ENCODE measurements at regions not wholly inside any gene's neighbourhood (a gene's known extent, or its start where the extent isn't known, plus 50 kb on each side); places are given as distances from the start of the nearest gene placed in this dataset.
"Not testable (repeated sequence)": the region's sequence is repeated elsewhere in the genome, so short reads cannot be mapped to it uniquely, and the experiment has no call there.

GRCh38 chr17:20805751-20806150 is 226.2 kb downstream of the CDRT15L2 start:
- no peak for DNase-seq (ENCODE audit: low read depth, low spot score)
- Histone ChIP-seq H3K4me3 (no peak overlapping the region), H3K27ac (no peak overlapping the region), H3K36me3 (ENCODE audit: insufficient read depth, low read length) (no peaks in the 10 kb centered on the region), H3K9me3 (ENCODE audit: low read depth, low read length) (no peaks in the 10 kb centered on the region), H3K9ac (ENCODE audit: insufficient read length) (no peak overlapping the region)
- TF ChIP-seq EZH2 (IDR thresholded peaks at IDR 0.05) (no peak), POLR2AphosphoS5 (IDR thresholded peaks at IDR 0.05; ENCODE audit: borderline replicate concordance, low read depth, low read length) (no peak), FOXP2 (optimal IDR thresholded peaks at IDR 0.05; ENCODE audit: control extremely low read depth, extremely low read length, insufficient read depth) (no peak)

- not testable (repeated sequence) for H3K27ac ChIP-seq; DNase-seq (ENCODE audit: low read depth, low spot score); H3K36me3 ChIP-seq (ENCODE audit: insufficient read depth, low read length); H3K4me3 ChIP-seq; H3K9ac ChIP-seq (ENCODE audit: insufficient read length); H3K9me3 ChIP-seq (ENCODE audit: low read depth, low read length)
Measured at GRCh38 chr17:20807566-20807965, 228.0 kb downstream of the CDRT15L2 start.

GRCh38 chr17:20815410-20815809 is 227.4 kb downstream of the USP22 start:
- not testable (repeated sequence) for H3K36me3 ChIP-seq (ENCODE audit: insufficient read depth, low read length); H3K27ac ChIP-seq; H3K9ac ChIP-seq (ENCODE audit: insufficient read length); H3K9me3 ChIP-seq (ENCODE audit: low read depth, low read length); DNase-seq (ENCODE audit: low read depth, low spot score); H3K4me3 ChIP-seq

GRCh38 chr17:20823905-20824304 is 218.9 kb downstream of the USP22 start:
- Histone ChIP-seq H3K9ac (ENCODE audit: insufficient read length) (no peak overlapping the region), H3K36me3 (ENCODE audit: insufficient read depth, low read length) (no peaks in the 10 kb centered on the region), H3K27ac (no peak overlapping the region), H3K4me3 (no peak overlapping the region), H3K9me3 (ENCODE audit: low read depth, low read length) (no peaks in the 10 kb centered on the region)
- no peak for DNase-seq (ENCODE audit: low read depth, low spot score)
- TF ChIP-seq POLR2AphosphoS5 (IDR thresholded peaks at IDR 0.05; ENCODE audit: borderline replicate concordance, low read depth, low read length) (no peak), EZH2 (IDR thresholded peaks at IDR 0.05) (no peak), FOXP2 (optimal IDR thresholded peaks at IDR 0.05; ENCODE audit: control extremely low read depth, extremely low read length, insufficient read depth) (no peak)

GRCh38 chr17:20825539-20825938 is 217.3 kb downstream of the USP22 start:
- TF ChIP-seq EZH2 (IDR thresholded peaks at IDR 0.05): no peak
- no peak for TF ChIP-seq POLR2AphosphoS5 (IDR thresholded peaks at IDR 0.05; ENCODE audit: borderline replicate concordance, low read depth, low read length)
- no peak for TF ChIP-seq FOXP2 (optimal IDR thresholded peaks at IDR 0.05; ENCODE audit: control extremely low read depth, extremely low read length, insufficient read depth)
- Histone ChIP-seq H3K27ac (no peak overlapping the region), H3K4me3 (no peak overlapping the region), H3K9ac (ENCODE audit: insufficient read length) (no peak overlapping the region), H3K36me3 (ENCODE audit: insufficient read depth, low read length) (no peaks in the 10 kb centered on the region), H3K9me3 (ENCODE audit: low read depth, low read length) (no peaks in the 10 kb centered on the region)
- no peak for DNase-seq (ENCODE audit: low read depth, low spot score)

GRCh38 chr17:20840453-20840852 is 202.4 kb downstream of the USP22 start:
- H3K36me3 ChIP-seq (ENCODE audit: insufficient read depth, low read length); DNase-seq (ENCODE audit: low read depth, low spot score); H3K4me3 ChIP-seq; H3K9me3 ChIP-seq (ENCODE audit: low read depth, low read length); H3K9ac ChIP-seq (ENCODE audit: insufficient read length); H3K27ac ChIP-seq: not testable (repeated sequence)

- not testable (repeated sequence) for H3K27ac ChIP-seq; H3K9me3 ChIP-seq (ENCODE audit: low read depth, low read length); H3K36me3 ChIP-seq (ENCODE audit: insufficient read depth, low read length); H3K4me3 ChIP-seq; H3K9ac ChIP-seq (ENCODE audit: insufficient read length); DNase-seq (ENCODE audit: low read depth, low spot score)
Measured at GRCh38 chr17:20840987-20841865, 201.6 kb downstream of the USP22 start.

- H3K36me3 ChIP-seq (ENCODE audit: insufficient read depth, low read length); H3K9ac ChIP-seq (ENCODE audit: insufficient read length); DNase-seq (ENCODE audit: low read depth, low spot score); H3K9me3 ChIP-seq (ENCODE audit: low read depth, low read length); H3K4me3 ChIP-seq; H3K27ac ChIP-seq: not testable (repeated sequence)
Measured at GRCh38 chr17:20842012-20842411, 200.8 kb downstream of the USP22 start.

GRCh38 chr17:20843261-20843660 is 199.6 kb downstream of the USP22 start:
- H3K36me3 ChIP-seq (ENCODE audit: insufficient read depth, low read length); H3K9ac ChIP-seq (ENCODE audit: insufficient read length); DNase-seq (ENCODE audit: low read depth, low spot score); H3K9me3 ChIP-seq (ENCODE audit: low read depth, low read length); H3K4me3 ChIP-seq; H3K27ac ChIP-seq: not testable (repeated sequence)

- not testable (repeated sequence) for H3K36me3 ChIP-seq (ENCODE audit: insufficient read depth, low read length); H3K27ac ChIP-seq; H3K9ac ChIP-seq (ENCODE audit: insufficient read length); DNase-seq (ENCODE audit: low read depth, low spot score); H3K9me3 ChIP-seq (ENCODE audit: low read depth, low read length)
- H3K4me3 ChIP-seq: peak overlapping the region; percentile 71
Measured at GRCh38 chr17:20843799-20844553, 198.8 kb downstream of the USP22 start.

- not testable (repeated sequence) for H3K27ac ChIP-seq; H3K9ac ChIP-seq (ENCODE audit: insufficient read length); H3K9me3 ChIP-seq (ENCODE audit: low read depth, low read length); H3K36me3 ChIP-seq (ENCODE audit: insufficient read depth, low read length); H3K4me3 ChIP-seq; DNase-seq (ENCODE audit: low read depth, low spot score)
Measured at GRCh38 chr17:20848869-20849443, 193.9 kb downstream of the USP22 start.

GRCh38 chr17:20851591-20852238 is 191.1 kb downstream of the USP22 start:
- peak overlapping the region; percentile 62 for H3K9ac ChIP-seq (ENCODE audit: insufficient read length)
- H3K9me3 ChIP-seq (ENCODE audit: low read depth, low read length); H3K36me3 ChIP-seq (ENCODE audit: insufficient read depth, low read length); H3K27ac ChIP-seq; H3K4me3 ChIP-seq; DNase-seq (ENCODE audit: low read depth, low spot score): not testable (repeated sequence)

All from SK-N-MC (cell line).